MCF 10A (cell line): ENCODE measurements at regions not wholly inside any gene's neighbourhood (a gene's known extent, or its start where the extent isn't known, plus 50 kb on each side); places are given as distances from the start of the nearest gene placed in this dataset.

Experiments
- BruUV-seq: library from RNA; stranded (reverse); fragments of 400-500 nt; replicated peaks from 2 replicates; lab custom pipeline; 2021; lab: Mats Ljungman, UMichigan
- CTCF ChIA-PET: fragments of 300-600 bp; sonication (Branson Sonifier 250); formaldehyde crosslinking; extraction: SDS; loops from one replicate; lab custom pipeline; 2021; ENCODE audit warnings: antibody characterized with exemption, inconsistent platforms; lab: Yijun Ruan, JAX
- POLR2A ChIA-PET: fragments of 300-600, 350-650 bp; sonication (Branson Sonifier 250); formaldehyde crosslinking; extraction: SDS; loops from one replicate; lab custom pipeline; 2020; ENCODE audit warnings: antibody characterized with exemption, inconsistent platforms; lab: Yijun Ruan, JAX
- DNase-seq: peaks from one replicate; pipeline ENCODE4 v3.0.0-alpha.2; 2018; ENCODE audit not compliant: unreplicated experiment
- H3K27ac Mint-ChIP-seq: one replicate; pipeline ENCODE4 v1.8.0; 2022; ENCODE audit warnings: mild to moderate bottlenecking, low read depth, mixed read lengths; ENCODE audit not compliant: unreplicated experiment
- H3K27me3 Mint-ChIP-seq: one replicate; pipeline ENCODE4 v1.8.0; 2022; ENCODE audit warnings: mixed read lengths; ENCODE audit not compliant: insufficient read depth, unreplicated experiment
- H3K36me3 Mint-ChIP-seq: one replicate; pipeline ENCODE4 v1.8.0; 2022; ENCODE audit warnings: mild to moderate bottlenecking, moderate library complexity, mixed read lengths; ENCODE audit not compliant: insufficient read depth, unreplicated experiment
- H3K4me1 Mint-ChIP-seq: one replicate; pipeline ENCODE4 v1.8.0; 2022; ENCODE audit warnings: mixed read lengths; ENCODE audit not compliant: insufficient read depth, unreplicated experiment
- H3K4me3 Mint-ChIP-seq: one replicate; pipeline ENCODE4 v1.8.0; 2022; ENCODE audit warnings: mild to moderate bottlenecking, moderate library complexity, mixed read lengths; ENCODE audit not compliant: unreplicated experiment
- H3K9me3 Mint-ChIP-seq: one replicate; pipeline ENCODE4 v1.8.0; 2022; ENCODE audit warnings: mixed read lengths; ENCODE audit not compliant: unreplicated experiment
- intact Hi-C: fragments of 100-400 bp; cut with micrococcal nuclease; formaldehyde crosslinking; loops from 2 replicates; pipeline ENCODE4 v1.14.1; 2022
- TF ChIP-seq, protein P1 (sequence below): fragments of 200-600 bp; IDR thresholded peaks from one replicate; pipeline ENCODE4 v1.8.0; 2022; ENCODE audit warnings: antibody characterized with exemption, mild to moderate bottlenecking; ENCODE audit not compliant: unreplicated experiment

DNA sequence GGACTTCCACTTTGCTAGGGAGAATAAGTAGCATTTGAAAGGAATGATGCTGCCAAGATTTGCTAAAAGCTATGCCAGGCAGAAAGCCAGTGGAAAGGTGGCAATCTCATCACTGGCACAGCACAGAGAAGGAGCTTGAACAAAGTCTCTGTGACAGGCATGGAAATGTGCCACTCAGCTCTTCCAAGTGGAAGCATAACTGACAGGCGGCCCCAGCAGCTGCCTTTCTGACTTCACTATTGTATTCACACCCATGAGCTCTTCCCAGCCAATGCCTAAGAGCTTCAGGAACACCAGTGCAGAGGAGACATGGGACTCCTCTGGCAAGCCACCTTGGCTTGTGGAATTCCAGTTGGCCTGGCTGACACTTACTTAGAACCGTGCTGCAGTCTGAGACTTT lies 134.6 kb upstream of the REG3G start:
- Mint-ChIP-seq H3K9me3 (no peaks in the 10 kb centered on the region), H3K4me1 (no peaks in the 10 kb centered on the region), H3K4me3 (no peak overlapping the region), H3K36me3 (no peaks in the 10 kb centered on the region), H3K27ac (no peak overlapping the region), H3K27me3 (no peaks in the 10 kb centered on the region)
- ChIA-PET CTCF (no interaction called here), POLR2A (no interaction called here)
- intact Hi-C loops, result no loop called here
- BruUV-seq, result no TSS peak
- TF ChIP-seq, protein P1, sequence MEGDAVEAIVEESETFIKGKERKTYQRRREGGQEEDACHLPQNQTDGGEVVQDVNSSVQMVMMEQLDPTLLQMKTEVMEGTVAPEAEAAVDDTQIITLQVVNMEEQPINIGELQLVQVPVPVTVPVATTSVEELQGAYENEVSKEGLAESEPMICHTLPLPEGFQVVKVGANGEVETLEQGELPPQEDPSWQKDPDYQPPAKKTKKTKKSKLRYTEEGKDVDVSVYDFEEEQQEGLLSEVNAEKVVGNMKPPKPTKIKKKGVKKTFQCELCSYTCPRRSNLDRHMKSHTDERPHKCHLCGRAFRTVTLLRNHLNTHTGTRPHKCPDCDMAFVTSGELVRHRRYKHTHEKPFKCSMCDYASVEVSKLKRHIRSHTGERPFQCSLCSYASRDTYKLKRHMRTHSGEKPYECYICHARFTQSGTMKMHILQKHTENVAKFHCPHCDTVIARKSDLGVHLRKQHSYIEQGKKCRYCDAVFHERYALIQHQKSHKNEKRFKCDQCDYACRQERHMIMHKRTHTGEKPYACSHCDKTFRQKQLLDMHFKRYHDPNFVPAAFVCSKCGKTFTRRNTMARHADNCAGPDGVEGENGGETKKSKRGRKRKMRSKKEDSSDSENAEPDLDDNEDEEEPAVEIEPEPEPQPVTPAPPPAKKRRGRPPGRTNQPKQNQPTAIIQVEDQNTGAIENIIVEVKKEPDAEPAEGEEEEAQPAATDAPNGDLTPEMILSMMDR, result no peak
- no peak for DNase-seq

DNA sequence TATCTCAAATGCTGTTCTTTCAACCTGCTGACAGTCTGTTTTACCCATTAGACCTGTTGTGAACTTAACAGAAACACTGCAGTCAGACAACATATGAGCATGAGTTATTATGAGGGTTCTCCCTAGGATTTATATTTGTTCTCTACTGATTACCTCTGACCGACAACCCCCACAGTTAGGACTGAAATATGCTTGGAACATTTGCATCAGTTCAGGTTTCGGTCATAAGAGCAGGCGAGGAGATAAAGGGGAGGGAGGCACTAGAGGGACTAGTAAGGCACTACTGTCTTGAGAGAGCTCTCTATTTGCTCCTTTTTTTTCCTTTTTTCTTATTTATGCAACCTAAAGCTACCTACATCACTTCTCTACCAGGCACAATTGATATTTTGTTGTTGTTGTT lies 133.2 kb upstream of the REG3G start:
- no peaks in the 10 kb centered on the region for H3K27me3 Mint-ChIP-seq
- no peaks in the 10 kb centered on the region for H3K9me3 Mint-ChIP-seq
- BruUV-seq, result no TSS peak
- intact Hi-C loops, result no loop called here
- no peaks in the 10 kb centered on the region for H3K4me1 Mint-ChIP-seq
- no peak overlapping the region for H3K27ac Mint-ChIP-seq
- no peak overlapping the region for H3K4me3 Mint-ChIP-seq
- DNase-seq, result no peak
- CTCF ChIA-PET, result interaction anchor here (0.7 kb wide), 1 partner anchor 9 kb away, joined by 3 read pairs; no protein-coding TSS in a partner anchor
- no peaks in the 10 kb centered on the region for H3K36me3 Mint-ChIP-seq
- POLR2A ChIA-PET, result no interaction called here
- TF ChIP-seq, protein P1, result no peak

DNA sequence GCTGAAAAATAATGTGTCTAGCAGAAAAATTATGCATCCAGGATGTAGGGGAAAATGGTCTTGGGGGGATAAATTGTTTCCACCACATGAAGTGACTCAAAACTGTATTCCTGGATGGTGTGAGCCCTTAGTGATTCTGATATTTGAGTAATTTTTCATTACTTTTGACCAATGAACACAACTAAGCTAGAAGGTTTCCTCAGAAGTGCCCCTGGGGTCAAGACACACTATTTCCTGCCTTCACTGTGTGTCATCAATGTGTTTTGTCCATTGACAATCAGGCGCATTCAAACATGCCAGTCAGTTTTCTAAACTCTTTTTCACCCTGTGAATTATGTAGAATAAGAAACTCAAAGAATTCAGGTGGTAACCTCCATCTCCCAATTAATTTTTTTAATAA lies 130.5 kb upstream of the REG3G start:
- intact Hi-C loops, result no loop called here
- TF ChIP-seq, protein P1, result no peak
- BruUV-seq, result no TSS peak
- ChIA-PET CTCF (interaction anchor here (0.6 to 1.0 kb wide), 2 partner anchors 9 to 21 kb away, joined by 3 to 4 read pairs; no protein-coding TSS in a partner anchor), POLR2A (interaction anchor here (0.7 kb wide), 1 partner anchor 11 kb away, joined by 4 read pairs; no protein-coding TSS in a partner anchor)
- H3K27ac Mint-ChIP-seq, result no peak overlapping the region
- DNase-seq, result no peak
- H3K27me3 Mint-ChIP-seq, result peaks cover 16% of the 10 kb centered on the region
- peaks cover 12% of the 10 kb centered on the region for H3K9me3 Mint-ChIP-seq
- H3K4me3 Mint-ChIP-seq, result no peak overlapping the region
- no peaks in the 10 kb centered on the region for H3K36me3 Mint-ChIP-seq
- H3K4me1 Mint-ChIP-seq, result no peaks in the 10 kb centered on the region

DNA sequence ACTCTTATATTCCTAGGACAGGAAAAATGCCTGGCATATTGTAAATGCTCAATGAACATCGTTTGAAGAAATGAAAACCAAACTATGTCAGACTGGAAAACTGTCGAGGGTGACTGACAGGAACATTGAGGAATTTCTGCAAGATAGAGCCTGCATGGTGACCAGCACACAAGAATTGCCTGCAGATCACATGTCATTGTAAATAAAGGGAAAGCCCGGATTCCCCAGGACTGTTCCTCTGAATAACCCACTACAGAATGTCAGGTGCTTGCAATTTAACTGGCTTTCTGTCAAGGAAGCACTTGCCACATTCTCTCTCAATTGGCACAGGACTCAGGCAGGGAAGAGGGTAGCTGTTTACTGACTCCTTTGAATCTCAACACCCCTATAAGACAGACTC lies 129.0 kb upstream of the REG3G start:
- no peaks in the 10 kb centered on the region for H3K4me1 Mint-ChIP-seq
- ChIA-PET CTCF (no interaction called here), POLR2A (no interaction called here)
- no peak overlapping the region for H3K4me3 Mint-ChIP-seq
- TF ChIP-seq, protein P1, result no peak
- no peak for DNase-seq
- peaks cover 16% of the 10 kb centered on the region for H3K27me3 Mint-ChIP-seq
- H3K9me3 Mint-ChIP-seq, result peaks cover 19% of the 10 kb centered on the region
- no TSS peak for BruUV-seq
- H3K36me3 Mint-ChIP-seq, result no peaks in the 10 kb centered on the region
- no peak overlapping the region for H3K27ac Mint-ChIP-seq
- intact Hi-C loops, result no loop called here
